ENCODE measurements at regions not wholly inside any gene's neighbourhood (a gene's known extent, or its start where the extent isn't known, plus 50 kb on each side); places are given as distances from the start of the nearest gene placed in this dataset.

- Histone ChIP-seq H3K27me3 (ENCODE audit: control insufficient read depth in 3 of 3, insufficient read depth in 3 of 3, low read depth in 1 of 3, low read length in 3 of 3) (no peaks in the 10 kb centered on the region), H3K14ac (ENCODE audit: low read length) (no peak overlapping the region), H4K91ac (ENCODE audit: low read depth, low read length, poor library complexity) (no peak overlapping the region), H3K27ac (replicated peaks; ENCODE audit: low read length) (no peak overlapping the region), H3K23ac (ENCODE audit: low read depth, low read length, poor library complexity) (no peak overlapping the region), H3K9me3 (replicated peaks in 1 of 2; ENCODE audit: control insufficient read depth in 2 of 2, insufficient read depth in 1 of 2, low read depth in 1 of 2, low read length in 2 of 2) (no peaks in the 10 kb centered on the region), H2BK12ac (ENCODE audit: low read length) (no peak overlapping the region), H3K4ac (ENCODE audit: low read length) (no peak overlapping the region), H2BK15ac (ENCODE audit: low read length) (no peak overlapping the region), H3K4me2 (ENCODE audit: insufficient read depth, low read length, poor library complexity, severe bottlenecking) (no peak overlapping the region), H2AK5ac (ENCODE audit: low read depth, low read length) (no peak overlapping the region), H3K18ac (ENCODE audit: low read length) (no peak overlapping the region), H2BK5ac (ENCODE audit: low read length) (no peak overlapping the region), H4K8ac (ENCODE audit: low read depth, low read length) (no peak overlapping the region), H3K4me3 (ENCODE audit: low read length in 2 of 2) (no peak overlapping the region), H2BK120ac (ENCODE audit: low read depth, low read length) (no peak overlapping the region), H2AFZ (ENCODE audit: low read length) (no peak overlapping the region), H3K79me1 (ENCODE audit: low read depth, low read length) (no peaks in the 10 kb centered on the region), H3K36me3 (replicated peaks in 1 of 2; ENCODE audit: control insufficient read depth in 2 of 2, insufficient read depth in 2 of 2, low read length in 2 of 2) (no peaks in the 10 kb centered on the region), H3K9ac (ENCODE audit: low read depth, low read length, poor library complexity) (no peak overlapping the region), H3K4me1 (ENCODE audit: control insufficient read depth in 2 of 2, insufficient read depth in 1 of 2, low read depth in 1 of 2, low read length in 2 of 2) (peaks cover 0 to 1% of the 10 kb centered on the region in 2 donors)
- no CpG with 5 or more reads among the region's 3 CpGs for WGBS, 2 donors (ENCODE audit: extremely low coverage in 2 of 2, insufficient read length in 2 of 2, insufficient replicate concordance in 1 of 2)
- no peak for DNase-seq (ENCODE audit: low spot score)
Measured at GRCh38 chr10:57694956-57695608, 572.6 kb downstream of the IPMK start.

GRCh38 chr10:57692255-57692980, 575.3 kb downstream of the IPMK start:
- H3K9me3 ChIP-seq (replicated peaks in 1 of 2; ENCODE audit: control insufficient read depth in 2 of 2, insufficient read depth in 1 of 2, low read depth in 1 of 2, low read length in 2 of 2) = no peaks in the 10 kb centered on the region
- H2BK120ac ChIP-seq (ENCODE audit: low read depth, low read length) = no peak overlapping the region
- H3K18ac ChIP-seq (ENCODE audit: low read length) = no peak overlapping the region
- no peak overlapping the region for H3K14ac ChIP-seq (ENCODE audit: low read length)
- H3K4me2 ChIP-seq (ENCODE audit: insufficient read depth, low read length, poor library complexity, severe bottlenecking) = no peak overlapping the region
- no peak overlapping the region for H4K8ac ChIP-seq (ENCODE audit: low read depth, low read length)
- no peak overlapping the region for H2AFZ ChIP-seq (ENCODE audit: low read length)
- H3K79me1 ChIP-seq (ENCODE audit: low read depth, low read length) = no peaks in the 10 kb centered on the region
- no peak overlapping the region for H2BK12ac ChIP-seq (ENCODE audit: low read length)
- H3K4me3 ChIP-seq (ENCODE audit: low read length in 2 of 2) = no peak overlapping the region
- WGBS, 2 donors (ENCODE audit: extremely low coverage in 2 of 2, insufficient read length in 2 of 2, insufficient replicate concordance in 1 of 2) = no CpG with 5 or more reads among the region's 2 CpGs
- no peaks in the 10 kb centered on the region for H3K27me3 ChIP-seq (ENCODE audit: control insufficient read depth in 3 of 3, insufficient read depth in 3 of 3, low read depth in 1 of 3, low read length in 3 of 3)
- no peak overlapping the region for H4K91ac ChIP-seq (ENCODE audit: low read depth, low read length, poor library complexity)
- H3K9ac ChIP-seq (ENCODE audit: low read depth, low read length, poor library complexity) = no peak overlapping the region
- H3K4ac ChIP-seq (ENCODE audit: low read length) = no peak overlapping the region
- no peak overlapping the region for H3K23ac ChIP-seq (ENCODE audit: low read depth, low read length, poor library complexity)
- no peak overlapping the region for H2AK5ac ChIP-seq (ENCODE audit: low read depth, low read length)
- H3K4me1 ChIP-seq (ENCODE audit: control insufficient read depth in 2 of 2, insufficient read depth in 1 of 2, low read depth in 1 of 2, low read length in 2 of 2) = peaks cover 0 to 1% of the 10 kb centered on the region in 2 donors
- H2BK15ac ChIP-seq (ENCODE audit: low read length) = no peak overlapping the region
- DNase-seq (ENCODE audit: low spot score) = no peak
- no peak overlapping the region for H2BK5ac ChIP-seq (ENCODE audit: low read length)
- no peak overlapping the region for H3K27ac ChIP-seq (replicated peaks; ENCODE audit: low read length)
- H3K36me3 ChIP-seq (replicated peaks in 1 of 2; ENCODE audit: control insufficient read depth in 2 of 2, insufficient read depth in 2 of 2, low read length in 2 of 2) = no peaks in the 10 kb centered on the region

GRCh38 chr10:57689596-57690297, 577.9 kb downstream of the IPMK start:
- H3K36me3 ChIP-seq (replicated peaks in 1 of 2; ENCODE audit: control insufficient read depth in 2 of 2, insufficient read depth in 2 of 2, low read length in 2 of 2) = no peaks in the 10 kb centered on the region
- no peaks in the 10 kb centered on the region for H3K27me3 ChIP-seq (ENCODE audit: control insufficient read depth in 3 of 3, insufficient read depth in 3 of 3, low read depth in 1 of 3, low read length in 3 of 3)
- H2BK15ac ChIP-seq (ENCODE audit: low read length) = no peak overlapping the region
- no peak overlapping the region for H4K8ac ChIP-seq (ENCODE audit: low read depth, low read length)
- peaks cover 0 to 1% of the 10 kb centered on the region in 2 donors for H3K4me1 ChIP-seq (ENCODE audit: control insufficient read depth in 2 of 2, insufficient read depth in 1 of 2, low read depth in 1 of 2, low read length in 2 of 2)
- H3K4me3 ChIP-seq (ENCODE audit: low read length in 2 of 2) = no peak overlapping the region
- H2BK120ac ChIP-seq (ENCODE audit: low read depth, low read length) = no peak overlapping the region
- no CpG with 5 or more reads among the region's 5 CpGs for WGBS, 2 donors (ENCODE audit: extremely low coverage in 2 of 2, insufficient read length in 2 of 2, insufficient replicate concordance in 1 of 2)
- H2AFZ ChIP-seq (ENCODE audit: low read length) = no peak overlapping the region
- no peak overlapping the region for H4K91ac ChIP-seq (ENCODE audit: low read depth, low read length, poor library complexity)
- no peak overlapping the region for H3K9ac ChIP-seq (ENCODE audit: low read depth, low read length, poor library complexity)
- no peaks in the 10 kb centered on the region for H3K79me1 ChIP-seq (ENCODE audit: low read depth, low read length)
- H3K9me3 ChIP-seq (replicated peaks in 1 of 2; ENCODE audit: control insufficient read depth in 2 of 2, insufficient read depth in 1 of 2, low read depth in 1 of 2, low read length in 2 of 2) = no peaks in the 10 kb centered on the region
- H3K27ac ChIP-seq (replicated peaks; ENCODE audit: low read length) = no peak overlapping the region
- H3K4ac ChIP-seq (ENCODE audit: low read length) = no peak overlapping the region
- no peak overlapping the region for H3K4me2 ChIP-seq (ENCODE audit: insufficient read depth, low read length, poor library complexity, severe bottlenecking)
- H3K18ac ChIP-seq (ENCODE audit: low read length) = no peak overlapping the region
- H3K14ac ChIP-seq (ENCODE audit: low read length) = no peak overlapping the region
- no peak overlapping the region for H3K23ac ChIP-seq (ENCODE audit: low read depth, low read length, poor library complexity)
- DNase-seq (ENCODE audit: low spot score) = no peak
- no peak overlapping the region for H2BK12ac ChIP-seq (ENCODE audit: low read length)
- H2AK5ac ChIP-seq (ENCODE audit: low read depth, low read length) = no peak overlapping the region
- no peak overlapping the region for H2BK5ac ChIP-seq (ENCODE audit: low read length)

GRCh38 chr10:57679916-57680315, 587.8 kb downstream of the IPMK start:
- no peak overlapping the region for H2BK15ac ChIP-seq (ENCODE audit: low read length)
- no peaks in the 10 kb centered on the region for H3K27me3 ChIP-seq (ENCODE audit: control insufficient read depth in 3 of 3, insufficient read depth in 3 of 3, low read depth in 1 of 3, low read length in 3 of 3)
- H4K8ac ChIP-seq (ENCODE audit: low read depth, low read length) = no peak overlapping the region
- no peak overlapping the region for H4K91ac ChIP-seq (ENCODE audit: low read depth, low read length, poor library complexity)
- no peaks in the 10 kb centered on the region for H3K79me1 ChIP-seq (ENCODE audit: low read depth, low read length)
- H3K4ac ChIP-seq (ENCODE audit: low read length) = no peak overlapping the region
- H3K4me2 ChIP-seq (ENCODE audit: insufficient read depth, low read length, poor library complexity, severe bottlenecking) = no peak overlapping the region
- H3K27ac ChIP-seq (replicated peaks; ENCODE audit: low read length) = no peak overlapping the region
- no peak overlapping the region for H3K18ac ChIP-seq (ENCODE audit: low read length)
- no peak overlapping the region for H2AFZ ChIP-seq (ENCODE audit: low read length)
- no peak overlapping the region for H2AK5ac ChIP-seq (ENCODE audit: low read depth, low read length)
- H2BK5ac ChIP-seq (ENCODE audit: low read length) = no peak overlapping the region
- no peak overlapping the region for H3K23ac ChIP-seq (ENCODE audit: low read depth, low read length, poor library complexity)
- WGBS, 2 donors (ENCODE audit: extremely low coverage in 2 of 2, insufficient read length in 2 of 2, insufficient replicate concordance in 1 of 2) = no CpG with 5 or more reads among the region's 1 CpG
- H2BK120ac ChIP-seq (ENCODE audit: low read depth, low read length) = no peak overlapping the region
- peaks cover 0 to 1% of the 10 kb centered on the region in 2 donors for H3K9me3 ChIP-seq (replicated peaks in 1 of 2; ENCODE audit: control insufficient read depth in 2 of 2, insufficient read depth in 1 of 2, low read depth in 1 of 2, low read length in 2 of 2)
- H2BK12ac ChIP-seq (ENCODE audit: low read length) = no peak overlapping the region
- H3K36me3 ChIP-seq (replicated peaks in 1 of 2; ENCODE audit: control insufficient read depth in 2 of 2, insufficient read depth in 2 of 2, low read length in 2 of 2) = no peaks in the 10 kb centered on the region
- H3K9ac ChIP-seq (ENCODE audit: low read depth, low read length, poor library complexity) = no peak overlapping the region
- peaks cover 0 to 2% of the 10 kb centered on the region in 2 donors for H3K4me1 ChIP-seq (ENCODE audit: control insufficient read depth in 2 of 2, insufficient read depth in 1 of 2, low read depth in 1 of 2, low read length in 2 of 2)
- no peak overlapping the region for H3K4me3 ChIP-seq (ENCODE audit: low read length in 2 of 2)
- no peak overlapping the region for H3K14ac ChIP-seq (ENCODE audit: low read length)
- DNase-seq (ENCODE audit: low spot score) = no peak
